ENCODE measurements at regions not wholly inside any gene's neighbourhood (a gene's known extent, or its start where the extent isn't known, plus 50 kb on each side); places are given as distances from the start of the nearest gene placed in this dataset.

GRCh38 chr9:12923468-12924009 is 148.7 kb downstream of the LURAP1L start:
- no peaks in the 10 kb centered on the region for H3K27me3 Mint-ChIP-seq (ENCODE audit: low read depth)
- no peak overlapping the region for H3K27ac Mint-ChIP-seq
- TF ChIP-seq MLX (CRISPR knock-in tag; IDR thresholded peaks at IDR 0.05), result no peak
- H3K9me3 Mint-ChIP-seq, result 0 out of 2 replicates have a peak, but pooled peaks cover 5% of the 10 kb centered on the region
- peaks cover 32% of the 10 kb centered on the region for H3K4me1 Mint-ChIP-seq
- DNase-seq (ENCODE audit: low spot score), result no peak
- CTCF ChIA-PET, result no interaction called here
- no peak overlapping the region for H3K4me3 Mint-ChIP-seq
- POLR2A ChIA-PET, result no interaction called here
- no peaks in the 10 kb centered on the region for H3K36me3 Mint-ChIP-seq
- ATAC-seq, result no peak

GRCh38 chr9:12930906-12931305 is 156.1 kb downstream of the LURAP1L start:
- Mint-ChIP-seq H3K9me3 (no peaks in the 10 kb centered on the region), H3K36me3 (no peaks in the 10 kb centered on the region), H3K4me1 (peaks cover 47% of the 10 kb centered on the region), H3K4me3 (no peak overlapping the region), H3K27me3 (ENCODE audit: low read depth) (no peaks in the 10 kb centered on the region), H3K27ac (no peak overlapping the region)
- ChIA-PET CTCF (no interaction called here), POLR2A (no interaction called here)
- ATAC-seq (no peak), DNase-seq (ENCODE audit: low spot score) (no peak)
- no peak for TF ChIP-seq CDX4 (CRISPR knock-in tag; IDR thresholded peaks at IDR 0.05; ENCODE audit: borderline replicate concordance)
- TF ChIP-seq NFATC4 (CRISPR knock-in tag; IDR thresholded peaks at IDR 0.05), result no peak
- no peak for TF ChIP-seq AR (CRISPR knock-in tag; IDR thresholded peaks at IDR 0.05)
- TF ChIP-seq CTCF (IDR thresholded peaks at IDR 0.05), result no peak
- TF ChIP-seq ERG (CRISPR knock-in tag; IDR thresholded peaks at IDR 0.05), result no peak
- no peak for TF ChIP-seq ZSCAN18 (CRISPR knock-in tag; IDR thresholded peaks at IDR 0.05)
- TF ChIP-seq ZNF512 (CRISPR knock-in tag; IDR thresholded peaks at IDR 0.05; ENCODE audit: borderline replicate concordance), result no peak
- TF ChIP-seq JAZF1 (CRISPR knock-in tag; IDR thresholded peaks at IDR 0.05), result no peak
- TF ChIP-seq GABPB1 (CRISPR knock-in tag; IDR thresholded peaks at IDR 0.05), result no peak
- TF ChIP-seq TP53 (CRISPR knock-in tag; IDR thresholded peaks at IDR 0.05), result no peak
- TF ChIP-seq USF1 (CRISPR knock-in tag; IDR thresholded peaks at IDR 0.05), result no peak
- TF ChIP-seq USF2 (CRISPR knock-in tag; IDR thresholded peaks at IDR 0.05), result no peak
- no peak for TF ChIP-seq MXD4 (CRISPR knock-in tag; IDR thresholded peaks at IDR 0.05; ENCODE audit: borderline replicate concordance)
- no peak for TF ChIP-seq ZBTB43 (CRISPR knock-in tag; IDR thresholded peaks at IDR 0.05)
- TF ChIP-seq ZNF317 (CRISPR knock-in tag; IDR thresholded peaks at IDR 0.05; ENCODE audit: borderline replicate concordance, low read depth), result no peak
- no peak for TF ChIP-seq TCF7 (CRISPR knock-in tag; IDR thresholded peaks at IDR 0.05; ENCODE audit: low read depth)
- TF ChIP-seq NR2C2 (CRISPR knock-in tag; IDR thresholded peaks at IDR 0.05), result no peak

Data from WTC11 (cell line).